DMS153 treated with DMSO at 0.1 percent for 48 hours (cell line): ENCODE measurements at regions not wholly inside any gene's neighbourhood (a gene's known extent, or its start where the extent isn't known, plus 50 kb on each side); places are given as distances from the start of the nearest gene placed in this dataset.
A peak's percentile ranks its signal among the peaks of the same experiment; 100 is the strongest.

Experiments used
- DNase-seq: peaks from one replicate; lab custom pipeline; 2025; ENCODE audit not compliant: unreplicated experiment; lab: John Stamatoyannopoulos, UW

DNA sequence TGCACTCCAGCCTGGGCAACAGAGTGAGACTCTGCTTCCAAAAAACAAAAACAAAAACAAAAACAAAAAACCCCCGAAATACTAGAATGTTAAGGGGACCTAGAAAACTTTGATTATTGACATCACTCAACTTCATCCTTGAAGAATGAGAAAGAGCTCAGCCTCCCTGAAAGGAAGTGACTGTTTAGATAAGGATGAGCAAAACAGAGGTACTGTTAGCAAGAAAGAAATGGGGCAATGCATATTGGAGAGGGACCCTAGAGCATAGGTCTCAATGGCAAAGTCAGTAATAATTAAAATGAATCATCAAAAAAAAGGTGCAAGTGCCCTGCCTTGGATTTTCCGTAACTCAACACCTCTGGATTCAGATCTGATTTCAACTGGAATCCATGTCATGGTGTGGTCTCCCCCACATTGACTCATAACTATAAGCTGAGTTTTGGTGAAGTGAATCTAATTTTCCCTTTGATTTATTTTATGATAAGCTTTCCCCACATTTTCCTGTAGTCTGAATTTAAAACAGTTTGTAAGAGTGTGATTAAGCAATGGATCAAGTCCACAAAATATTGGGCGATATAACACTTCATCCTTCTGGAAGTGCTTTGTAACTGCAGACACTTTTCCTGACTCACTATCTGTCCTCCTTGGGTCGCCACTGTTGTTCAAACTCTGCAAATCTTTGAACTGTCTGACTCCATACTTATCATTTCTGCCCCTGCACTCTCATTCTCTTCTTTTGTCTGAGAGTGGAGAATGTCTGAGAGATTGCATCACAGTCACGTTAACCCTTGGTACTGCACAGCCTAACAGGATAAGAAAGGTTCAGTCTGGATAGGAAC is 224.8 kb upstream of the LYZL1 start:
- DNase-seq, result no peak

DNA sequence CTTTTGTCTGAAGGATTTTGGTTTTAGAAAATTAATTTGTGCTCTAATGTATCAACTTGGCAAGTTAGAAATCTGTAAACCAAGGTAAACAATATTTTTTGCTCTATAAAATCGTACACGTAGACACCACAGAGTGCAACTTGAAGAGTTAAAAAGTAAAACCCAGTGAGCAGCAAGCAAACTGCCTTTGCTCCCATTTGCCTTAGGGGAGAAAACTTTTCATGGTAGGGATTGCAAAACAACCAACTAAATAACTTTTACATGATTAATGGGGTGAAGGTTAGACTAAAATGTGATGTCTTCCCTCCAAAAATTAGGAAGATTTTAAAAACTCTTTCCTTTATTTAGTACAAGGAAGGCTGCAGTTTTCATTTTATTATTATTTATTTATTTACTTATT is 224.2 kb upstream of the LYZL1 start:
- DNase-seq, result no peak

DNA sequence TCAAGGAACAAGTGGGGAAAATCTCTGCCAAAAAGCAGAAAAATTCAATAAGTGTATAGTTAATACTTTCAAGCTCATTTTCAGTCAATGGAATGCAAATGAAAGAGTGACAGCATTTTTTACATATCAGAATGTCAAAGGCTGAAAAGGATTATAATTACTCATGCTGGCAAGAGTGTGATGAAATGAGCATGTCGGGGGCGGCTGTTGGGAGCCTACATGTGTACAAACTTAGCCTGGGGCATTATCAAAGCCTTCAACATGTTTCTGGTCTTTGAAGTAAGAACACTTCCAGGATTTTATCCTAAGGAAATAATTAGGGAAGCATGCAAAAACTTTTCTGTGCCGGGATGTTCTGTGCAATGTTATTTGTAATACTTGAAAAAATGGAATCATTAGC is 221.7 kb upstream of the LYZL1 start:
- no peak for DNase-seq

DNA sequence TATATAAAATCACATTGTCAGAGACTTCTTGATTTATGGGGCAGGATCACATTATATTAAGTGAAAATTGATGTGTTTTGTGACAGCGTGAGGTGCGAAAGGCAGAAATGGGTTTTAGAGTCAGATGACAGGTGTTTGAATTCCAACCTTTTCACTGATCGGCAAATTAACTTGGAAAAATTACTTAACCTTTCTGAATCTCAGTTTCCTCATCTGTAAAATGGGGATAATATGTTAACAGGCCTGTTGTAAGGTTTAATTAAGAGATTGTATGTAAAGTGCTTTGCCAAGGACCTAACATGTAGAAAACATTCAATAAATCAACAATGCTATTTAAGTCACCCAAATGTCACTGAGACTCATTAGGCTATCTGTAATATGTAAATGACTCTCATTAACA is 221.2 kb upstream of the LYZL1 start:
- DNase-seq, result no peak

DNA sequence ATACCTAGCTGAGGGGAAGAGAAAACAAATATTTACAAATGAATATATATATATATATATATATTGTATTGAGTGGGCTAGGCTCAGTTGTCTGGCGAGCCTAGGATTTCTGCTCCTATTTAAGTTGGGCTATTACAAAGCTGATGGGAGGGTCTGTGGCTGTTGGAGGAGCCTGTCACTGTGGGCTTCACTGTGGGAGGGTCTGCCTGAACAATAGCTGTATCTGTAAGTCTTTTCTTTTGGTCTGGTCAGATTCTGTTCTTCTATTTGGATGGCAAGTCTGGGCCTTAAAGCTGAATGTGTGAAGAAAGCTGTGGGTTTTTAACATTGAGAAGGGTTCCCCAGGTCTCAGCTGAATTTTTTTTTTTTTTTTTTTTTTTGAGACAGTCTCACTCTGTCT is 220.6 kb upstream of the LYZL1 start:
- DNase-seq, result no peak

DNA sequence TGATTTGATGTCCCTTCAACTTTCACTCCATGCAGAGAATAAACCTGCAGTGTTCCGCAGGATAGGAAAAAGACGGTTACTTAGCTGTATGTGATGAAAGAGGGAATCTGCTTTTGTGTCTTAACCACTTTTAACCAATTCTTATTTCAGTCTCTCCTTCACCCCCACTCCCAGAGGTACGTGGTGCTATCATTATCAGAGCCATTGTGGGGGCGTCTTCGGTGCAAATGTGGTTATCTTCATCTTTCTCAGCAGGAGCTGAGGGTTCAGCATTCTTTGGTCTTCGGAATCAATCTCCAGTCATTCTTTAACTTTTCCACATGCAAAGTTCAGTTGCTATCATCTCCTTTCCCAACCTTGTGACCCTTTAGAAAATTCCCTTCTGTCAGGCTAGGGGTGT is 219.9 kb upstream of the LYZL1 start:
- no peak for DNase-seq

DNA sequence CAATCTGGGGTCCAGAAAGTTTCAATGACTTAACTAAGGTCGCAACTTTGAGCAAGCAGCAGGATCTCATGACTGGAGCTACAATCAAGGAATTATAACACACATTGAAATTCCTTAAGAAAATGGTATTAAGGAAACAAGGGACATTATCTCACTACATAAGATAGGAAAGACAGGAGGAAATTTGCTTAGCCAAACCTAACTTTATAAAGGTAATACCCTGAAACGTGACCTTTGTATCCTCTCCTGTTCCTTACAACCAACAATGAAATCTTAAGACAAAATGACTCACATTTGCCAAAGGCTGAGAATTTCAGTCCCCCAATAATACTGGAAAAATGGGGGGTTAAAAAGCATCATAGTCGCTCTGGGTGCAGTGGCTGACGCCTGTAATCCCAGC is 218.9 kb upstream of the LYZL1 start:
- no peak for DNase-seq

DNA sequence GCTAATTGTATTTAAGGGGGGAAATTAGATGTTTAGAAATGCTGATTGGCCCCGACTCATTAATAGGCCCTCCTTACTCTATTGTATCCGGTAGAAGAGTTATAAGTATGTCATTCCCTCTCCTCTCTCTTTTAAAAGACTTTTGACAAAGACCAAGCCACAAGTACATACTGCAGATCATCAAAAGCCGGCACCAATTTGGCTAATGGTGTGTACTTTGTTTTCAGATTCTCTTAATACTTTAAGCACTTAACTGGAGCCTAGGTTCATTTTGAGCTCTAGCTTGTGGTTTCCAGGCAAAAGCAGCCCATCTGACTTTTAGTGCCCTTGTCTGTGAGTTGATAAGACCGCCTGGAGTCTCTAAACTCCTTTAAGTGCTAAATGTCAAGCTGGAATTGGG is 210.0 kb upstream of the LYZL1 start:
- DNase-seq, result peak; percentile 26

DNA sequence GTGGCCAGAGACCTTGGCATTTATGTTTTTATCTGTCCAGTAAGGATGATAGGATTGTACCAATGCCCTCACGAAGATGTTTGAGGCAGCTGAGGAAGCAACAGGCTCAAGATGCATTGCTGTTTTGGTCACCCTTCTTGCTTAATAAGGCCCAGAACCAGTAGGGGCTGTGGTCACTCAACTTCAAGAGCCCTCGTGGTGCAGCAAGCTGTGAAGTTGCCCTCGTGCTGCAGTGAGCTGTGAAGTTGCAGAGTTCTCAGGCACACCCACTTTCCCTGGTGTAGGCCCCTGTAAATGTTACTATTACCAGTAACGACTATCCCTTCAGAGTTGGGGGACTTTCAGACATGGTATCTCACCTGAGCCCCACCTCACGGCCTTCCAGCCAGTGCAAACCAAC is 207.6 kb upstream of the LYZL1 start:
- no peak for DNase-seq

DNA sequence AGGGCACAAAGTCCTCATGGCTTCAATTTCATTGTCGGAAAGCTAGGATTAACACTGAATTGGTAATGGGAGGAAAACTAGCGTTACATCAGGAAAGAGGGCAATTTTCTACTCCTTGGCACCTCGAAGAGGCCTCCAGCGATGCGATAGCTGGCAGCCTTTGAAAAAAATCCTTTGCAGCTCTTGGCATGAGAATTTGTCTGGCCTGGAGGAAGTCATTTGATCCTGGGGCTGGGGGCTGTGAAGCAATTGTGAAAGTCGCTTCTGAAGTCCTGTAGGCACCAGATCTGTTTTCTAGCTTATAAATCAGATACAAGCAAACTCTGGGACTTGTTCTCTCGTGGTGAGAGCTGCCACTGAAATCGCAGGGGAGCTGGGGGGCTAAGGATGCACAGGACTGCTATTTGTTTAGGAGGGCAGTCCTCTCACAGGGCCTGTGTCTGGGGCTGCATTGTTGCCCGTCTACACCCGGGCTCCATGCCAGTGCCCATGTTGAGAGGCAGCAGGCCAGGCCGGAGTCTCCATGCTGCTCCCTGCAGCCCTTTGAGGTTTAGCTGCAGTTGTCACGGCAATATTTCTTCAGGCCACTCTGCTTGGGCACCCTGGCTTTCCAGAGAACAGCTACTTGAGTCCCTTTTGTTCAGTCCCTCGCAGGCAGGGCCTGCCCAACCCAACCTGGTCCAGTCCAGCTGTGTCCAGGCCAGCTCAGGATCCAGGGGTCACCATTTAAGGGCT is 206.8 kb upstream of the LYZL1 start:
- no peak for DNase-seq

DNA sequence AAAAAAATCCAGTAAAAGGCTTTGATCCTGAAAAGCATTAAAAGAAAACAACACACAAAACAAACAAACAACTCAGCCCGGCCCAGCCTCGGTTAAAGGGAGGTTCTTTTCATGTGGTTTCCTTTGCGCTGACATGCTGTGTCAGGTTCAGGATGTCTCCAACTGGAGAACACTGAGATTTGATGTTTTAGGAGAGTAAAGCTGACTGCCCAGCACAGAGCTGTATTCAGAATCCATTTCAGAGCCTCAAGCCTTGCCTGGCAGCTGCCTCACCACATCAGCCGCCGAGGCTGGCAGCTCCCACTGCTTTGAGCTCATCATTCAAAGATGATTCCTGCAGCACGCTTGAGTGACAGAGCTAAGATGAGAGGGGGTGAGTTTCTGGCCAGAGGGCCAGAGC is 205.8 kb upstream of the LYZL1 start:
- DNase-seq, result no peak

DNA sequence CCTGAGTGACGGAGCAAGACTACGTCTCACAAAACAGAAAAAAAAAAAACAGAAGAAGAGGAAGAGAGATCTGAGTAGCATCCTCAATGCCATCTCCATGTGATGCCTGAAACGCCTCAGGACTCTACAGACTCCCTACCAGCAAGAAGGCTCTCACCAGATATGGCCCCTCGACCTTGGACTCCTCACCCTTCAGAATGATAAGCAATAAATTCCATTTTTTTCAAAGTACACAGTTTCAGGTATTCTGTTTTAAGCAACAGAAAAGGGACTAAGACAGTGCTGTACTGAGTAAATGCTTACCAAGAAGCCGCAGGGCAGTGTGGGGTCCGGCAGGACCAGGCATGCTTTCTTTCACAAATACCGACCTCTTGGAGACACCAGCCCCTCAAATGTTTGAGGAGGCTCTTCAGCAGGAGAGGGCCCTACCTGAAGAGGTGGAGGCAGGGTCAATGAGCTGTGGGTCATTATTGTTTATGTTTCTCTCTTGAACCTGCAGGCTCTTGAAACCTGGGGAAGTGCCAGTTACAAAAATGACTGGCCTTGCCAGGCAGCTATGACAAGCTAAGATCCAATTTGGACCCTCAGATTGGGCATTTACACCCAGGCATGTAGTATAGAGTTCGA is 204.1 kb upstream of the LYZL1 start:
- no peak for DNase-seq

DNA sequence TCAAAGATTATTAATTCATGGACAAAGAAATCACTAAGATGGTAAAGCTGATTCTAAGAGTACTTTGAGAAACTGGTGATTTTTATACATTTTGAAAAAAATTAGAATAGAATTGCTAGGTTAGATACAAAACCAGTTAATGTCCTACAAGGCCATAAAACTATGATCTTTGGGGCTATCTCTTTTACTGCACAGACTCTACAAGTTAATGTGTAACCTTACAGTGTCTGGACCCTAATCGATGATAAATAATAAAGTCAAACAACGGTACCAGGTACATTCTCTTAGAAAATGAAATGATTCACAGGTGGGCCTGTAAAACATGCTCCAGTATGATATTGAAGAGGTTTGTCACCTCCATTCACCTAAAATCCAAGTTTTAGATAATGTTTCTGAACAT is 199.8 kb upstream of the LYZL1 start:
- DNase-seq, result no peak

DNA sequence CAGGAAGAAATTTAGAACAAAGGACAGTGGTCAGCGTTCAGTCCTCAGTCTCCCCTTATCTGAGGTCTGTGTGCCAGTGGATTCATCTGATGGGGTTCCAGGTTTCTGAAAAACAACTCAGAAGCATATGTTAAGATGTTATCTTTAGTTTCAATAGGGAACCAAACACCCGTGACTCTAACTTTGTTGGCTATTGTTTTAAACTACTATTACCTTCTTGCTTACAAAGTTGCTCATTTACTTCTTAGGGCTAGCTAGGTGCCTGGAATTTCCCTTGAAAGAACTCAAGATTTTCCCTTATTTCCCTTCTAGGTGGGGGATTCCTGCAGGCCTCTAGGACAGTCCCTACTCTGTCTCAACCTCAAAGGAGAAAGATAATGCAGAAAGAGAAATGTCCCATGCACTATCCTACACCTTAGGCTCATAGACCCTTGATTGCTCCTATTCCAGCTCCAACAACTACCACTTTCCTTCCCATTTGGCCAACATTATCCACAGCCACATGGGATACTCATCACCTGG is 192.5 kb upstream of the LYZL1 start:
- no peak for DNase-seq

DNA sequence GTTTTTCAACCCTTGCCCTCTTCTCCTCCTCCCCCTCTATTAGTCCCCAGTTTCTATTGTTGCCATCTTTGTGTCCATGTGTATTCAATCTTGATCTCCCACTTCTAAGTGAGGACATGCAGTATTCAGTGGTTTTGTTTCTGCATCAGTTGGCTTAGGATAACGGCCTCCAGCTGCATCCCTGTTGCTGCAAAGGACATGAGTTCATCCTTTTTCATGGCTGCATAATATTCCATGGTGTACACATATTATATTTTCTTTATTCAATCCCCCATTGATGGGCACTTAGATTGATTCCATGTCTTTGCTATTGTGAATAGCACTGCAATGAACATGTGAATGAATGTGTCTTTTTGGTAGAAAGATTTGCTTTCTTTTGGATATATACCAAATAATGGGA is 190.4 kb upstream of the LYZL1 start:
- DNase-seq, result no peak

DNA sequence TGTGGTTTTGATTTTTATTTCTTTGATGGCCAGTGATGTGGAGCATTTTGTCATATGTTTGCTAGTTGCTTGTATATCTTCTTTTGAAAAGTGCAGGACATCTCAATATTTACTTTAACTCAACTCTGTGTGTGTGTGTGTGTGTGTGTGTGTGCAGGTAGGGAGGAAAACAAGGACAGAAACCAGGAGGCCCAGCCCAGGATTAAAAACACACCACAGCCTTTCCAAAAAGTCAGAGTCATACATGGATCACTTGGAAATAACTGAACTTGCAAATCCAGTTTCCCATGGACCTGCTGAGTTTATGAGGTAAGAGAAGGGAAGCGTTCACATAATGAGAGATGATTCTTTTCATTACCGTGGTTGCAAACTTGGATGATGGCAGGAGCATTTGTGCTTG is 189.9 kb upstream of the LYZL1 start:
- DNase-seq, result no peak

DNA sequence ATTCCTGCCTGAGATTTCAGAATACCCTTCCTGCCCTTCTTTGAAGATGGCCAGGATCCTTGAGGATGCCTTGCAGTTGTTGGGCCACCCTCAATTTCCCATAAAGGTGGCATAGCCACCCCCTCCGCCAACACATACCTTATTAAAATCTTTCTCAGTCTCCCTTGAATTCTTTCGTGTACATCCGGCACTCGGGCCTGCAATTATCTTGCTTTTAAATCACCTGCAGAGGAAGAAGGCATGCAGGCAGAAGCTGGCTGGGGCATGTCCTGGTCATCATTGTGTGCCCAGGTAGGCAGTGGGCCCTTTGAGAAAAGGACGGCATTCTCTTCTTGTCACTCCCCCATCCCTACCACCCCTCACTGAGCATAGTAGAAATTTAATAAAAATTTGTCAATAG is 189.5 kb upstream of the LYZL1 start:
- DNase-seq, result no peak

DNA sequence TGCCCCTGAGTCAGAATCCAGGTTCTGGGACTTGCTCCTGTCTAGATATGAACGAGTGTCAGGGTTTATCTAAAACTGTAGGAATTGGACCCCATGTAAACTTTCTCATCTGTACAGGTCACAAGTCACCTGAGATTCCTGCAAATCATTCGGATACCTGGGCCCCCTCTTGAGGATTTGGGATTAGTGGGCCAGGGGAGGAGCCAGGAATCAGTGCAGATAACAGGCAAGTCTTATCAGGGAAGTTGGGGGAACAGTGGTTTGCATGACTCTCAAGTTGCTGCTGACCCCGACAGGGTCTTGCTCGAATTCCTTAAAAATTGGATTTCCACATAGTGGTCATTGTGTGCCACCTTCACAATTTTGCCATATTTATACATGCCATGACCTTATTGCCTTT is 188.4 kb upstream of the LYZL1 start:
- DNase-seq, result no peak

DNA sequence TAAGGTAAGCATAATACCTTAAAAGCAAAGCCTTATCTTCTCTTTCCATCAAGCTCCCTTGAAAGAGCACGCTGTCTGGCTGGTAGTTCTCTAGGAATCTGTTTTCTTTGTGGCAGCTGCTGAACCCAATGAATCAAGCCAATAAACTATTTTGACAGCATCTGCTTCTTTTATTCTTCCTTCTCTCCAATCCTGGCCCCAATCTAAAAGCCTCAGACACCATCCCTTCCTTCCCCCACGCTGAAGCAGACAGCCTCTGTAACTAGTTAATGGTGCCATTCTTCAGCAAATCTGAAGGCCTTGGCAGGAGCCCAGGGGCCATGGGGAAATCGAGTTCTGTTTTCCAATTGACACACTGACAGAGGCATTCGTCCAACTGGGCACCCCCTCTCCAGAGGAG is 186.6 kb upstream of the LYZL1 start:
- DNase-seq, result no peak

DNA sequence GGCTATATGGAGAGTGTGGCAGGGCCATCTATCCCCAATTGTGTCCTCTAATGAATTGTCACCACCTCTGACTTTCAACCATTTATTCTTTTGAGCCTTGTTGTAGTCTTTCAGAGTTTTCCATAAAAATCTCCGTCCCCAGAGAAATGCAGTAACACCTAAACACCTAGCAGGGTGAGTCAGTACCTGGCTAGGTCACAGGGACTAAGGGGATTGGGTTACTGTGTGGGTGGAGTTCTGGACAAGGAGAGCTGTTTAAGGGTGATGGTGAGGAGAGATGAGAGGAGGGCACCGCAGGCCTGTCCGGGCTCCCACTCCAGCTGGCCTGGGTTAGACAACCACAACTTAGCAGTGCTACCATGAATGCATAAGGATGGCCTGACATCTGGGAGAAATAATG is 186.2 kb upstream of the LYZL1 start:
- no peak for DNase-seq

DNA sequence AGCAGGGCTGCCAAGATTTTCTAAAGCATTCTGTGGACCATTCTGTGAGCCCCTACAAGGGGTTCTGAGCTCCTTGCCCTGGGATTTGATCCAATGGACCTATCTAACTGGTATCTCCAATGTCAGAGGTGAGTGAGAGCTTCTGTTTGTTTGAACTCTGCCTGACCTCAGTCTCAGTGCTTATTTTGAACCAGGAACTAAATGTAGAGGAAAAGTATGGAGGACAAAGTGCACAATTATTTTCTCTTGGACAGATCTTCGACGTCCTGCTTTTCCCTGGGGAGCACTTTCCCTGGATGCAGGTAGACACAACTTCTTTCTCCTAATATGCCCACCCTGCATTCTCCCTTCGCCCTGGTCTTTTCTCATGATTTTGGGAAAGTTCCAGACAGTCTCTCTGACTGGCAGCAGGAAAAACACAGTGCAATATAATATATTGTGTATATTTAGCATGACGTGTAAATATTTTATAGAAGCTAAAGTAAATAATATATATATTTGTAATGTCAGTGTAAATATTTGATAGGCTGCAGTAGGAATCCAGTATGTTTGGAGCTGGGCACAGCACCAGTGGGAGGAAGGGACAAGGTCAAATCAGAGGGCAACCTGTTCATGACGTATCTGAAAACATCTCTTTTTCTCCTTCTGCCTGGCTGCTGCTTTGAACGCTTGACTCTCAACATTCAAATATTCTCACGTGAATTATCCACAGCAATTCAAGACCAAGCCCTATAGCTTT is 184.0 kb upstream of the LYZL1 start:
- no peak for DNase-seq
